IMR-90 (cell line): ENCODE measurements at regions not wholly inside any gene's neighbourhood (a gene's known extent, or its start where the extent isn't known, plus 50 kb on each side); places are given as distances from the start of the nearest gene placed in this dataset.
A peak's percentile ranks its signal among the peaks of the same experiment; 100 is the strongest.

Source experiments
- ATAC-seq: fragments of 200-7000 bp; cut with Tn5 transposase; 2 replicates; pipeline ENCODE4 v1.9.1; 2020; ENCODE audit warnings: low read depth, mild to moderate bottlenecking, moderate library complexity
- BruUV-seq: library from RNA; stranded (reverse); fragments of 400-500 nt; replicated peaks from 2 replicates; lab custom pipeline; 2021; lab: Mats Ljungman, UMichigan
- CTCF ChIA-PET: fragments of 300-600 bp; formaldehyde crosslinking; extraction: SDS; loops from one replicate; lab custom pipeline; 2021; ENCODE audit warnings: antibody characterized with exemption; lab: Yijun Ruan, JAX
- POLR2A ChIA-PET: fragments of 300-600 bp; sonication (Branson Sonifier 250); formaldehyde crosslinking; loops from one replicate; lab custom pipeline; 2022; ENCODE audit warnings: antibody characterized with exemption; ENCODE audit not compliant: unreplicated experiment; lab: Charles Lee
- DNase-seq: peaks from one replicate; pipeline ENCODE4 v3.0.0; 2013
- H2AFZ ChIP-seq: replicated peaks from 2 replicates; pipeline ENCODE3; 2013; ENCODE audit warnings: low read length, mild to moderate bottlenecking; ENCODE audit not compliant: poor library complexity
- H2AK5ac ChIP-seq: 2 replicates; pipeline ENCODE4 v1.6.1; 2013; ENCODE audit warnings: low read depth, low read length, inconsistent platforms
- H2AK9ac ChIP-seq: replicated peaks from 2 replicates; pipeline ENCODE3; 2013; ENCODE audit warnings: mild to moderate bottlenecking, low read depth, low read length, moderate library complexity; ENCODE audit not compliant: poor library complexity
- H2BK120ac ChIP-seq: 2 replicates; pipeline ENCODE4 v1.6.1; 2013; ENCODE audit warnings: low read depth, low read length, inconsistent platforms
- H2BK15ac ChIP-seq: 3 replicates; pipeline ENCODE4 v1.6.1; 2013; ENCODE audit warnings: low read depth, low read length, inconsistent platforms
- H2BK20ac ChIP-seq: 2 replicates; pipeline ENCODE4 v1.6.1; 2013; ENCODE audit warnings: low read depth, mild to moderate bottlenecking, inconsistent platforms, low read length, moderate library complexity
- H2BK5ac ChIP-seq: 2 replicates; pipeline ENCODE4 v1.6.1; 2013; ENCODE audit warnings: mild to moderate bottlenecking, low read depth, low read length, inconsistent platforms; ENCODE audit not compliant: poor library complexity, severe bottlenecking
- H3K14ac ChIP-seq: replicated peaks from 2 replicates; pipeline ENCODE4 v1.6.1; 2013; ENCODE audit warnings: low read depth, low read length, inconsistent platforms
- H3K18ac ChIP-seq: 2 replicates; pipeline ENCODE4 v1.6.1; 2013; ENCODE audit warnings: low read depth, low read length, control low read depth
- H3K23ac ChIP-seq: 2 replicates; pipeline ENCODE4 v1.6.1; 2013; ENCODE audit warnings: low read depth, low read length, inconsistent platforms
- H3K27ac ChIP-seq: 2 replicates; pipeline ENCODE4 v1.5.1; 2013; ENCODE audit warnings: mild to moderate bottlenecking, control low read depth, low read length; ENCODE audit not compliant: insufficient read depth
- H3K27me3 ChIP-seq: 2 replicates; pipeline ENCODE4 v1.6.1; 2013; ENCODE audit warnings: low read length; ENCODE audit not compliant: control insufficient read depth, insufficient read depth
- H3K36me3 ChIP-seq: 2 replicates; pipeline ENCODE4 v1.6.1; 2013; ENCODE audit warnings: low read length, mixed read lengths; ENCODE audit not compliant: control insufficient read depth, insufficient read depth
- H3K4ac ChIP-seq: 2 replicates; pipeline ENCODE4 v1.6.1; 2013; ENCODE audit warnings: low read depth, low read length, inconsistent platforms
- H3K4me1 ChIP-seq: 2 replicates; pipeline ENCODE4 v1.6.1; 2013; ENCODE audit warnings: low read length, mixed read lengths; ENCODE audit not compliant: control insufficient read depth, insufficient read depth
- H3K4me2 ChIP-seq: 2 replicates; pipeline ENCODE4 v1.6.1; 2013; ENCODE audit warnings: low read depth, mild to moderate bottlenecking, control low read depth, low read length, moderate library complexity
- H3K4me3 ChIP-seq: 2 replicates; pipeline ENCODE4 v1.5.1; 2013; ENCODE audit warnings: low read depth, mild to moderate bottlenecking, control low read depth, low read length, moderate library complexity; ENCODE audit not compliant: insufficient read depth
- H3K56ac ChIP-seq: 2 replicates; pipeline ENCODE4 v1.6.1; 2013; ENCODE audit warnings: low read length, inconsistent platforms; ENCODE audit not compliant: insufficient read depth; ENCODE audit errors: extremely low read depth
- H3K79me1 ChIP-seq, 2 experiments: 2 replicates each; pipeline ENCODE4 v1.6.1; 2013; ENCODE audit warnings: low read length in 2 of 2, inconsistent platforms in 1 of 2, low read depth in 1 of 2
- H3K9ac ChIP-seq: 2 replicates; pipeline ENCODE4 v1.6.1; 2013; ENCODE audit warnings: low read depth, low read length, control low read depth
- H3K9me1 ChIP-seq: 2 replicates; pipeline ENCODE4 v1.6.1; 2013; ENCODE audit warnings: low read length, inconsistent platforms; ENCODE audit not compliant: insufficient read depth
- H3K9me3 ChIP-seq: 2 replicates; pipeline ENCODE4 v1.6.1; 2013; ENCODE audit warnings: low read length; ENCODE audit not compliant: control insufficient read depth, insufficient read depth
- H4K20me1 ChIP-seq: 2 replicates; pipeline ENCODE4 v1.6.1; 2013; ENCODE audit warnings: low read length, inconsistent platforms; ENCODE audit not compliant: insufficient read depth
- H4K5ac ChIP-seq: 2 replicates; pipeline ENCODE4 v1.6.1; 2013; ENCODE audit warnings: mild to moderate bottlenecking, low read depth, low read length, control low read depth
- H4K8ac ChIP-seq, 2 experiments: 2 replicates each; pipeline ENCODE4 v1.6.1; 2013; ENCODE audit warnings: low read depth in 2 of 2, low read length in 2 of 2, control low read depth in 1 of 2, inconsistent platforms in 1 of 2
- H4K91ac ChIP-seq: 2 replicates; pipeline ENCODE4 v1.6.1; 2013; ENCODE audit warnings: low read depth, low read length, inconsistent platforms; ENCODE audit not compliant: insufficient read depth
- CEBPB ChIP-seq: IDR thresholded peaks from 2 replicates; pipeline ENCODE4 v1.6.1; 2012; ENCODE audit warnings: low read depth, low read length, improper control_type of control experiment
- CHD1 ChIP-seq: IDR thresholded peaks from 2 replicates; pipeline ENCODE4 v1.6.1; 2012; ENCODE audit warnings: low read depth, low read length, improper control_type of control experiment
- FOS ChIP-seq: fragments of 150-350 bp; IDR thresholded peaks from 2 replicates; pipeline ENCODE4 v1.6.1; 2016; ENCODE audit warnings: low read depth, low read length
- MAFK ChIP-seq: IDR thresholded peaks from 2 replicates; pipeline ENCODE4 v1.6.1; 2012; ENCODE audit warnings: low read depth, low read length, improper control_type of control experiment
- MAZ ChIP-seq: IDR thresholded peaks from 2 replicates; pipeline ENCODE4 v1.6.1; 2012; ENCODE audit warnings: low read depth, mild to moderate bottlenecking, low read length, improper control_type of control experiment, moderate library complexity, borderline replicate concordance
- MXI1 ChIP-seq: IDR thresholded peaks from 2 replicates; pipeline ENCODE4 v1.6.1; 2012; ENCODE audit warnings: low read depth, mild to moderate bottlenecking, low read length, moderate library complexity, borderline replicate concordance
- NFE2L2 ChIP-seq: fragments of 150-350 bp; IDR thresholded peaks from 2 replicates; pipeline ENCODE4 v1.6.1; 2016; ENCODE audit warnings: low read depth, mild to moderate bottlenecking, low read length
- POLR2A ChIP-seq: IDR thresholded peaks from 2 replicates; pipeline ENCODE4 v1.6.1; 2012; ENCODE audit warnings: mild to moderate bottlenecking, low read depth, low read length
- RAD21 ChIP-seq: IDR thresholded peaks from 2 replicates; pipeline ENCODE4 v1.6.1; 2012; ENCODE audit warnings: low read length, improper control_type of control experiment
- RCOR1 ChIP-seq: IDR thresholded peaks from 2 replicates; pipeline ENCODE4 v1.6.1; 2012; ENCODE audit warnings: mild to moderate bottlenecking, low read length, improper control_type of control experiment; ENCODE audit not compliant: insufficient replicate concordance
- RFX5 ChIP-seq: IDR thresholded peaks from 2 replicates; pipeline ENCODE4 v1.8.0; 2012; ENCODE audit warnings: low read depth, mild to moderate bottlenecking, low read length, moderate library complexity
- SMC3 ChIP-seq: fragments of 150-350 bp; IDR thresholded peaks from 2 replicates; pipeline ENCODE4 v1.6.1; 2016; ENCODE audit warnings: low read depth, mild to moderate bottlenecking, antibody characterized with exemption, low read length, moderate library complexity
- dilution Hi-C: fragments of 300-500 bp; cut with HindIII; formaldehyde crosslinking; loops from one replicate; pipeline ENCODE4 v1.14.3; 2018; ENCODE audit warnings: low sequenced_read_pairs; ENCODE audit not compliant: unreplicated experiment
- in situ Hi-C: fragments of 300-500 bp; cut with MboI; formaldehyde crosslinking; loops from 3 replicates; pipeline ENCODE4 v1.14.3; 2019; ENCODE audit warnings: low sequenced_read_pairs, inconsistent platforms, mixed read lengths
- intact Hi-C: fragments of 100-400 bp; cut with micrococcal nuclease; formaldehyde crosslinking; loops from 2 replicates; pipeline ENCODE4 v1.10.0; 2022
- TF ChIP-seq, protein P1 (sequence below): fragments of 150-350 bp; IDR thresholded peaks from 2 replicates; pipeline ENCODE4 v1.6.1; 2016; ENCODE audit warnings: low read depth, mild to moderate bottlenecking, low read length, moderate library complexity, borderline replicate concordance
- TF ChIP-seq, protein P2 (sequence below): conservative IDR thresholded peaks from 2 replicates; pipeline ENCODE4 v1.5.1; 2012; ENCODE audit warnings: mild to moderate bottlenecking, low read depth, low read length, improper control_type of control experiment
- TF ChIP-seq, protein P3 (sequence below): fragments of 150-350 bp; IDR thresholded peaks from 2 replicates; pipeline ENCODE4 v1.6.1; 2017; ENCODE audit warnings: mild to moderate bottlenecking, antibody characterized with exemption, low read length, low read depth

DNA sequence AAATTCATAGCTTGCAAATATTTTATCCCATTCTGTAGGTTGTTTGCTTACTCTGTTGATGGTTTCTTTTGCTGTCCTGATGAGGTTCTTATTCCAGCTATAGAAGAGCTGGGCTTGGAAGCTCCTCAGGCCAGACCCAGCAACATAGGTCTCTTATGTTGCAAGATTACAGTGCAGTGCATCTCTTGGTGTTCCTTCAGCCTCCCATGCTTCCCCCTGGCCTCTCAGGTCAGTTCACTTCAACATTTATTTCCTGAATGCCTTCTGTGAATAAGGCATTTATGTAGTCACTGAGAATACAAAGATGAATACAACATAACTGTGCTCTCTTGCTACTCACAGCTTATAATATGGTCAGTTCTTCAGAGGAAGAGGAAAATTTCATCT is 179.0 kb upstream of the SLC39A10 start:
- ChIA-PET CTCF (no interaction called here), POLR2A (no interaction called here)
- in situ Hi-C loops = no loop called here
- Histone ChIP-seq H3K9me3 (no peaks in the 10 kb centered on the region), H4K8ac (peak overlapping the region in 1 of 2 experiments; percentile 17; a peak in 1 of 4 replicates), H3K18ac (peak overlapping the region; percentile 66; the same call in 1 of the 2 replicates), H3K9me1 (0 out of 2 replicates have a peak, but pooled peaks cover 2% of the 10 kb centered on the region), H3K4me3 (no peak overlapping the region), H3K4me2 (peak overlapping the region; percentile 17; the same call in 1 of the 2 replicates), H3K4ac (peak overlapping the region; percentile 75), H3K4me1 (peaks cover 2% of the 10 kb centered on the region; the same call in 1 of the 2 replicates), H3K79me1 (no peaks in the 10 kb centered on the region), H2AK5ac (no peak overlapping the region), H2BK20ac (peak overlapping the region; percentile 85), H3K14ac (no peak overlapping the region; the same call in 1 of the 2 replicates), H4K91ac (peak overlapping the region; percentile 51; the same call in 1 of the 2 replicates), H2BK5ac (peak overlapping the region; percentile 48), H3K9ac (no peak overlapping the region), H3K56ac (no peak overlapping the region), H2AK9ac (no peak overlapping the region), H4K20me1 (no peaks in the 10 kb centered on the region), H3K27me3 (no peaks in the 10 kb centered on the region), H2BK120ac (peak overlapping the region; percentile 84), H3K36me3 (no peaks in the 10 kb centered on the region), H3K27ac (peak overlapping the region; percentile 23; the same call in 1 of the 2 replicates), H2BK15ac (no peak overlapping the region; the same call in 2 of the 3 replicates), H2AFZ (no peak overlapping the region), H4K5ac (peak overlapping the region; percentile 39; the same call in 1 of the 2 replicates), H3K23ac (peak overlapping the region; percentile 57; the same call in 1 of the 2 replicates)
- ATAC-seq = peak; percentile 67
- no TSS peak for BruUV-seq
- dilution Hi-C loops = no loop called here
- TF ChIP-seq SMC3 (no peak), FOS (no peak), CHD1 (no peak), RFX5 (no peak), POLR2A (no peak), MXI1 (no peak), RAD21 (no peak), NFE2L2 (no peak), MAZ (no peak), CEBPB (no peak), MAFK (no peak), RCOR1 (no peak)
- TF ChIP-seq, protein P1, sequence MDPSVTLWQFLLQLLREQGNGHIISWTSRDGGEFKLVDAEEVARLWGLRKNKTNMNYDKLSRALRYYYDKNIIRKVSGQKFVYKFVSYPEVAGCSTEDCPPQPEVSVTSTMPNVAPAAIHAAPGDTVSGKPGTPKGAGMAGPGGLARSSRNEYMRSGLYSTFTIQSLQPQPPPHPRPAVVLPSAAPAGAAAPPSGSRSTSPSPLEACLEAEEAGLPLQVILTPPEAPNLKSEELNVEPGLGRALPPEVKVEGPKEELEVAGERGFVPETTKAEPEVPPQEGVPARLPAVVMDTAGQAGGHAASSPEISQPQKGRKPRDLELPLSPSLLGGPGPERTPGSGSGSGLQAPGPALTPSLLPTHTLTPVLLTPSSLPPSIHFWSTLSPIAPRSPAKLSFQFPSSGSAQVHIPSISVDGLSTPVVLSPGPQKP = no peak
- TF ChIP-seq, protein P2, sequence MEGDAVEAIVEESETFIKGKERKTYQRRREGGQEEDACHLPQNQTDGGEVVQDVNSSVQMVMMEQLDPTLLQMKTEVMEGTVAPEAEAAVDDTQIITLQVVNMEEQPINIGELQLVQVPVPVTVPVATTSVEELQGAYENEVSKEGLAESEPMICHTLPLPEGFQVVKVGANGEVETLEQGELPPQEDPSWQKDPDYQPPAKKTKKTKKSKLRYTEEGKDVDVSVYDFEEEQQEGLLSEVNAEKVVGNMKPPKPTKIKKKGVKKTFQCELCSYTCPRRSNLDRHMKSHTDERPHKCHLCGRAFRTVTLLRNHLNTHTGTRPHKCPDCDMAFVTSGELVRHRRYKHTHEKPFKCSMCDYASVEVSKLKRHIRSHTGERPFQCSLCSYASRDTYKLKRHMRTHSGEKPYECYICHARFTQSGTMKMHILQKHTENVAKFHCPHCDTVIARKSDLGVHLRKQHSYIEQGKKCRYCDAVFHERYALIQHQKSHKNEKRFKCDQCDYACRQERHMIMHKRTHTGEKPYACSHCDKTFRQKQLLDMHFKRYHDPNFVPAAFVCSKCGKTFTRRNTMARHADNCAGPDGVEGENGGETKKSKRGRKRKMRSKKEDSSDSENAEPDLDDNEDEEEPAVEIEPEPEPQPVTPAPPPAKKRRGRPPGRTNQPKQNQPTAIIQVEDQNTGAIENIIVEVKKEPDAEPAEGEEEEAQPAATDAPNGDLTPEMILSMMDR = no peak
- TF ChIP-seq, protein P3, sequence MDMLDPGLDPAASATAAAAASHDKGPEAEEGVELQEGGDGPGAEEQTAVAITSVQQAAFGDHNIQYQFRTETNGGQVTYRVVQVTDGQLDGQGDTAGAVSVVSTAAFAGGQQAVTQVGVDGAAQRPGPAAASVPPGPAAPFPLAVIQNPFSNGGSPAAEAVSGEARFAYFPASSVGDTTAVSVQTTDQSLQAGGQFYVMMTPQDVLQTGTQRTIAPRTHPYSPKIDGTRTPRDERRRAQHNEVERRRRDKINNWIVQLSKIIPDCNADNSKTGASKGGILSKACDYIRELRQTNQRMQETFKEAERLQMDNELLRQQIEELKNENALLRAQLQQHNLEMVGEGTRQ = no peak
- intact Hi-C loops = loop anchor here (5.0 to 10.0 kb wide), 2 partner anchors 153 to 179 kb away; partner anchors contain the start of gene SLC39A10
- peak; percentile 25 for DNase-seq
